ENCODE measurements at regions not wholly inside any gene's neighbourhood (a gene's known extent, or its start where the extent isn't known, plus 50 kb on each side); places are given as distances from the start of the nearest gene placed in this dataset.
"Not testable (repeated sequence)": the region's sequence is repeated elsewhere in the genome, so short reads cannot be mapped to it uniquely, and the experiment has no call there.

DNA sequence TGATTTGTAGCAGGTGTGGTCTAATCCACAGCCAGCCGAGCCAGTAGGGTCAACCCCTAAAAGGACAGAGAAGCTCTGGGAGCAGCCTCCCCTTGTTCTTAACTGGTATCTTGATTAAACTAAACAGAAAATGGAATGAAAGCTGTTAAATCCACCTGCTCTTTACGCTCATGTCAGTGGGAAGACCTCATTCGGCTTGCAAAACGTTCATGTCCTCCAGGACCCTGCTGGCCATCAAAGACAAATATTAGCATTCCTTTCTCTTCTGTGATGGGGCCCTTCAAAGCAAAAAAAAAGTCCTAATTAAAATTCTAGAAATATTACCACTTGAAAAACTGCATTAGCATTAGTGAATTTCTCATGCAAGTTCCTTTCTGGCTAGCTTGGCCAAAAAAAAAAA is 355.0 kb downstream of the ANAPC1 start:
- DNase-seq (ENCODE audit: low read depth, low spot score) = not testable (repeated sequence)

DNA sequence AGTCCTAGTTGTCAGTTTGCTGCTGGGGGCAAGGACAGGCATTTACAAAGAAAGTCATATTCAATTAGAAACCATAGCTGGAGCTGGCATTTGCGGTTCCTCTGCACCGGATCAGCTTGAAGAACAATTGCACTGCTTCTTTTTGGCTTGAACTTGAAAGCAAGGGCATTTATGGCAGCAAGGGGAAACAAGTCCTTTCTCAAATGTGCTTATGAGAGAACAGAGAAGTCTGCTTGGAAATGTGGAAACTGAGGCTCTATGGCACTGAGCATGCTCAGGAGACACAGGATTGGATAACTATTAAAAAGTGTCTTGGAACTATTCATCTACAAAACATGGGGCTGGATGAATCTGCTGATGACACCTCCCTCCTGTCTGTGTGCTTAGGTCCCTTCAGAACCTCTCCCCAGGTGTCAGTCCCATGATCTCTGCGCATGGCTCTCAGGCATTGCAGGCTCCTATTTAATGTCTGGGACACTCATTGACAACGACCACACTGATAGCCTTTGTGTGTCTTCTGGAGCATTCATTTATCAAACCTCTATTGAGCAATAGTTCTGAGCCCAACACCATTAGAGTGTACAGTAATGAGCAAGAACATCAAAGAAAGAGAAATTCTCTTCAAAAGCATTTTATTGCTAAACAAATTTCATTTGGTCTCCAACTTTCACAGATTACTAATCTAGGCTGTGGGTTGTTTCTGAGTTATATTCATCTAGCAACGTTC is 353.6 kb downstream of the ANAPC1 start:
- not testable (repeated sequence) for DNase-seq (ENCODE audit: low read depth, low spot score)

DNA sequence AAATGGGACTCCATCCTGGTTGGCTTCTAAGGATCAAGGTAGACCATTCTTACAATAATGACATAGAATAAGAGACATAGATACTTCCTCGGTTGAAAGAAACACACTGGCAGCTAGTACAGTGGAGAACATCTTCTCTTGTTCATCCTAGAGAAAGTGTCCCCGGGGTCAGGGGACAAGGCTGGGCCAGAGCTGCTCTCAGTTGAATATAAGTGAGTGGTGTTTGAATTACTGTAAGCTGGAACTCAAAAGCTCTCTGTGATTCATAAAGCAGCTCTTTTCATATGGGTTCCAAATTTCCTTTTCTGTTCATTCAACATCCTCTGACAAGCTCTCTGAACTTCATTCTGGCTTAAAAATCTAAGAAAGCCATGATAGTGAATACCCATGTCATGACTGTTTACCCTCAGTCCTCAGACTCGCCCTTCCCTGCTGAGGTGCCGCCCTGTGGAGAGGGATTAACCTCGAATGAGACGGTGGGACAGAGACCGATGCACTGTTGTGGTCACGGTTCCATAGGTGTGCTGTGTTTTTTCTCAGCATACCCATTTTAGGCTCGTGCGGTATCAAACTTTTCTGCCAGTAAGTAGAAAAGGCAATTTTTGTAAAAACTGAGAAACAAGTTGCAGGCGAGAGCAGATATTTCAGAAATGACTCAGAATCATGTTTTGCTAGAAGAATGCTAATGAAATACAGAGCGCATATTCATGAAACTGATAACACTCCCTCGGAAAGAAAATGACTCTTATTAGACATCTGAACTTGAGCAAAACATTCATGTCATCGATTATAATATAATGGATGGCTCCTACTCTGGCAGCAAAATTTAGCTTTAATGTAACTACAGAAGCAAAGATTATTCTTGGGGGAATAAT is 351.1 kb downstream of the ANAPC1 start:
- DNase-seq (ENCODE audit: low read depth, low spot score) = not testable (repeated sequence)

DNA sequence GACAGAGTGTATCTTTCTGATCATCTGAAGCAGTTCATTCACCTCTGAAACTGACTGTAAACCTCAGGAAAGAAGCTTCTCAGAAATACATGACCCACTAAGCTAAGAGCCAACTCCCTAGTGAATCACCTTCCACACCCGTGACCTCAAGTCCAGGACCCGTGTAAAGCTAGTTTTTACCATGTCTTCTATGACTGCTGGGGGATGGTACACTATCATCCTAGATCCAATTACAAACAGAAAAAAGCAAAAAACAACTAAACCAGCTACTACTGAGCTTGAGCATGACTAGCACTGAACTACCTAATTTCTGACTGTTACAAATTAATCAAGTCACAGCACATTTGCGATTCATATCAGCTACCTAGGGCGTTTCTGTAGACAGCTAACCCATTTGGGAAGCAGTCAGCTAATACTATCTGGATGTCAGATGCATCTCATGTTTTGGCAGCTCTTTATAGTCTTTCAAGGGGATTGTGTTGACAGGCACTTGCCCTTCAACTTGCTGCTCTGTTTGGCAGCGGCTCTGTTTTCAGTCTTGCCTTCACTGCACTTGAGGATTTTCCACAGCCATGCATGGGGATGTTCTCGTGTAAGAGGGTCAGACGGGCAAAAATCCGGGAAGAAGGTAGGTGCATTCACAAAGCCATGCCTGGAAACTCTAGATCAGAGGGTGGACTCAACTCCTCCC is 350.3 kb downstream of the ANAPC1 start:
- DNase-seq (ENCODE audit: low read depth, low spot score) = not testable (repeated sequence)

DNA sequence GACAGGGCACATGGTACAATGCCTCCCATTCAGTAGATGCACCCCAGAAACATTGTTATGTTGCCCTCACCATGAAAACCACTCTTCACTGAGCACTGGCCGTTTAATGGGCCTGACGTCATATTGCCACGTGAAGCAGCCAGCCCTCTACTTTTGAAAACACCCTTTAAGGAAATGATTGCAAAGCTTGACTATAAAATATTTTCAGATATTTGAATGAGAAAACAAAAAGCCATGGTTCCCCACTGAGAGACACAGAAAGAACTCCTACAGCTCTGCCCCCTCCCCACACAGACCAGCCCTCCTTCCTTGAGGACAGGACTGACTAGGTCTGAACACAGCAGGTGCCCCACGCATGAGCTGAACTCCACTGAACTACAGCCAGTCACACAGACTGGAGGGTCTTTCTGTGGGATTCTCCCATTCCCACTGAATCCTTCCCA is 349.1 kb downstream of the ANAPC1 start:
- peak; percentile 62 for DNase-seq (ENCODE audit: low read depth, low spot score)

DNA sequence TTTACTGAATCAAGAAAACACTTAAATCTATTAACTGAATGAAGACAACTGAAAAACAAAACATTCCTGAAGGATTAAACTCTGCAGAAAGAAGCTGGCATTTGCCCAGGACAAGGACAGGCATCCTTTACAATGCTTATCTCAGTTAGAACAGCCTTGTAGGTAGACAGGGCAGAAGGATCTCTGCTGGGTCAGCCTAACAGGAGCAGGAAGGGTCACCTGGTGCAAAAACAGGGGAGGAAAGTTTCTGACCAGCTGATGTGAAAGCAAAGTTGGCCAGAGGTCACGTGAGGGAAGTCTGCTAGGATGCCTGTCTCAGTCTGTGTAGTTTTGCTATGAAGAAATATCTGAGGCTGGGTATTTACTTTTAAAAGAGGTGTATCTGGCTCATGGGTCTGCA is 348.6 kb downstream of the ANAPC1 start:
- DNase-seq (ENCODE audit: low read depth, low spot score) = peak; percentile 66

DNA sequence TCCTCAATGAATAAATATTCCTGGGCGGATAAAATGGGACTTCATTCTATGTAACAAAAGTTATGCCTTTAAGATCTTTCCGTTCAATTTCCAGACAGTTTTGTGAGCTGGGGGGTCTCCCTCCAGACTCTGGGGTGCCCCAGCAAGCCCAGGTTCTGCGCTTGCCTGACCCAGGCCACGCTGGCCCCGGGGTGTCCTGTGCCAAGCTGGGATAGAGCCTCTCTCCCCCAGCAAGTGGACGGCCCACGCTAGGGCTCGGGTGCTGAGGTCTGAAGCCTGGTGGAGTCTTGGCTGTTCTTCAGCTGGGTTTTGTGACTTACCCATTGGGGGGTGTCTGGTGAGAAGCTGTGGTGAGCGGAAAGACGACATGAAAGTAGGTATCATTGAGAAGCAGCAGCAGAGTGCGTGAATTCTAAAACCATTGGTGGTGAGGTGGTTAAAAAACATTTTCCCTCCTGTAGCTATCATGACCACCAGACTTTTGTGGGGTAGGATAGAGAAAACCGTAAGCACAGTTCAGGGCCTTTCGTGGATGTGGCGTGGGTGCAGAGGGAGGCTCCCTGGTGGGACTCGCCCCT is 346.8 kb downstream of the ANAPC1 start:
- DNase-seq (ENCODE audit: low read depth, low spot score) = no peak

DNA sequence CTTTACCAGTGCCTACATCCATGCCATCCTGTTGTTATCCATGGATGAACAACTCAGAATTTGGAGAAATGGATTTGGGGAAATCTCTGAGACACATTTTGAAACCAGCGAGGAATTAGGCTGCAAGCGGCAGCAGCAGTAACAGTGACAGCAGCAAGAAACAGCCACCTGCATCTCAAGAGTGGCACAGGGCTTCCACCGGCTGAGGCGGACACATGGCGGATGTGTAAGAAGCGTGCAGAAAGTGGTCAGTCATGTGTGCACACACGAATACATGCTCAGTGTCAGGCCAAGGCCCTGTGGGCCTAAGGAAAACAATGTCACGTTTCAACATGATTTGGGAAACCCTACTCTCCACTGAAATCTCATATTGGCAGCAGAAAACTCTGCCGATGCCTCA is 344.0 kb downstream of the ANAPC1 start:
- DNase-seq (ENCODE audit: low read depth, low spot score) = not testable (repeated sequence)

DNA sequence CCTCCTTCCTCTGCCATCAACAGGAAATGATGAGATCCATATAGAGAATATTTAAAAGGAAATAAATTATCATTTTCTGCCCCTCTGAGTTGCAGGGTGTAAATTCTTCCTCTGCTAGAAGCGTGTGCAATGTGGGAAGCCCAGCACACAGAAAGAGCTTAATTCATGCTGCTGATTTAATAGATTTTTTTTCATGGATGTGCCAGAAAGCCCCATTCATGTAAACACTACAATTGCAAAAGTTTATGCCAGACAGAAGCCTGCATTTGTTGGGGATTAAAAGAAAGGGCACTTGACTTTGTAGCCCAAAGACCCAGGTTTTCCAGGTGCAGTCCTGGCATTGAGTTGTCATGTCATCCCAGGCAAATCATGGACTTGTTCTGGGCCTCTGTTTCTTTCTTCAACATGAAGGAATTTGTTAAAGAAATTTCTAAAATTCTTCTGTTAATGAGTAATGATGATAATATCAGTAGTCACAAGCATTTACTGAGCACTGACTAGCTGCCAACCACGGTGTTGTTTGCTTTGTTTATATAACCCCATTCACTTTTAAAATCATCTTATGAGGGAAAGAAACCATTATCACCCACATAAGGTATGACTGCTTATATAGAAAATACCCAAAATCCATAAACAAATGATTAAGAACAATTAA is 341.7 kb downstream of the ANAPC1 start:
- DNase-seq (ENCODE audit: low read depth, low spot score) = peak; percentile 67

DNA sequence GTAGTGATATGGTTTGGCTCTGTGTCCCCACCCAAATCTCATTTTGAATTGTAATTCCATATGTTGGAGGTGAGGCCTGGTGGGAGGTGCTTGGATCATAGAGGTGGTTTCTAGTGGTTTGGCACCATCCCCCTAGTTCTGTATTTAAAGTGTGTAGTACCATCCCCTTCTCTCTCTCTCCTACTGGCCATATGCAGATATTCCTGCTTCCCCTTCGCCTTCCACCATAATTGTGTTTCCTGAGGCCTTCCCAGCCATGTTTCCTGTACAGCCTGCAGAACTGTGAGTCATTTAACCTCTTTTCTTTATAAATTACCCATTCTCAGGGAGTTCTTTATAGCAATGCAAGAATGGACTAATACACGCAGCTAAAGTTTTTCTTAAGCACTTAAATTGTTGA is 340.0 kb downstream of the ANAPC1 start:
- DNase-seq (ENCODE audit: low read depth, low spot score) = not testable (repeated sequence)

DNA sequence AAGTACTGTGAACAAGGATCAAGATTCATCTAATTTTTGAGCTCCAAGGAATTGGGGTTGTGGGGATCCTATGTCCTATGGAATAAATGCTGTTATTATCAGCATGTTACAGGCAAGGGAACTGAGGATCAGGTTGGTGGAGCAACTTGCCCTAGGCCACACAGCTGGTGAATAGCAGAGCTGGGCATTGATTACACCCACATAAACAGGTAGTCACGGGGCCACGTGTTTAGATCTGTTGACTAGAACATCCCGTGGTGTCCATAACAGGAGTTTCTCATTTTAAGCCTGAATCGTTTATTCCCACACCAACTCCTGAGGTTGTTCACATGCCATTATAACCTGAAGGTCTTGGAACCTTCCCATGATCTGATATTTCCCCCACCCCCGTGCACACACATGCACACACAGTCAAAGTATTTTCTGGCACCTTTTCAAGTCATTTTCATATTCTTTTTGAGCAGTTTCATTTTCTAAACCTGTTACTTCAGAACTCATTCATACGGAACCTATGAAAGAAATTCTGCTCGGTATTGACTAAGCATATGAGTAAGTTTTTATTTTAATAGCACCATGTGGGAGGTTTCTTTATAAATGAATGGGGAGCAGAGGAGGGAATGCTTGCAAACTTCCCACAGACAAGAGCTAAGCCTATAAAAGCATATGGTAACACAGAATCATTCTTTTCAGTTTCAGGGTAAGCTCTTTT is 338.1 kb downstream of the ANAPC1 start:
- DNase-seq (ENCODE audit: low read depth, low spot score) = not testable (repeated sequence)

DNA sequence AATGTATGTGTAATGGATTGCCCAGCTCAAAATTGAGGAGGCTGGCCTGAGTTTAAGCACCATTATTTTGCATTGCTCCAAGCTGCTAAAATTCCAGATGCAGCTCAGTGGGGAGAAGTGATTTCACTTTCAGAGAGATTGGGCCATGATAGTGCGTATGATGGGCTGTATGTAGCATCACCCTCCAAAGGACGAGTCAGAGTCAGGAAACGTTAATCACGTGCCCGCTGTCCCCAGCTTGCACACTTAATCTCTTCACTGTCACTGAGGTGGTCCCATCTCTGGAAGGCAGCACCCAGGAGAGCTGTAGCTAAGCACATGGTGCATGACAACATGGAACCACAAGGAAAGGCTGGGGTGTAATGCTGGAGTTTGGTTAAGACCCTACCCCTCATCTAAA is 337.4 kb downstream of the ANAPC1 start:
- not testable (repeated sequence) for DNase-seq (ENCODE audit: low read depth, low spot score)

DNA sequence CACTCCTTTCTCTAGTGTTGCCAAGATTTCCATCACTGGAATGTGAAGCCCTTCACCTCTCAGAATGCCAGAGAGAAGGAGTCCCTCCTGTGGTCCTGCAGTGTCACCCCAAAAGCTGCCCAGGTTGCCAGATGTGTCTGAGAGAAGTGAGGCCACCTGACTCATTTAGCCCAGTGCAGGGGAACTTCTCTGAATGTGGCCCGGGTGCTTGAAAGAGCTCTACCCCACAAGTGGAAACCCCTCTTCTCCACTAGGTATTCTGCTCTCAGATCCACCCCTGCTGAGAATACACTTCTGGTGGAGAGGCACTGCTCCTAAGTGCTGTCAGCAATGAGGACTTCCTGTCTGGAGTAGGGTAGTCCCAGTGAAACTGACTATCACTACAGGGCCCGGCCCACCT is 334.8 kb downstream of the ANAPC1 start:
- DNase-seq (ENCODE audit: low read depth, low spot score) = not testable (repeated sequence)

DNA sequence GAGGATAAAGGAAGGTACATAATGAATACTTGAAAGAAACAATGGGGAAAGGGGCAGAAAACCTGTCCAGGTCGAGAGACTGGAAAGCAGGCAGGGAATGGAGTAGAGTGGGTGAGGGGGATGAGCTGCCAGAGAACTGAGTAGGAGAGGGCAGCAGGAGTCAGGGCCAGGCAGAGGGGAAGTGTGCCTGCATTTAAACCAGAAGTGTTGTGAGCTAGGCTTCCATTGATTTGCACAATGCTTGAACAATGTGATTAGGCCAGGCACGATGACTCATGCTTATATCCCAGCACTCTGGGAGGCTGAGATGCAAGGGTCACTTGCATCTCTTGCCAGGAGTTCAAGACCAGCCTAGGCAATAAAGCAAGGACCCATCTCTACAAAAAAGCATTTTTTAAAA is 332.6 kb downstream of the ANAPC1 start:
- DNase-seq (ENCODE audit: low read depth, low spot score) = not testable (repeated sequence)

DNA sequence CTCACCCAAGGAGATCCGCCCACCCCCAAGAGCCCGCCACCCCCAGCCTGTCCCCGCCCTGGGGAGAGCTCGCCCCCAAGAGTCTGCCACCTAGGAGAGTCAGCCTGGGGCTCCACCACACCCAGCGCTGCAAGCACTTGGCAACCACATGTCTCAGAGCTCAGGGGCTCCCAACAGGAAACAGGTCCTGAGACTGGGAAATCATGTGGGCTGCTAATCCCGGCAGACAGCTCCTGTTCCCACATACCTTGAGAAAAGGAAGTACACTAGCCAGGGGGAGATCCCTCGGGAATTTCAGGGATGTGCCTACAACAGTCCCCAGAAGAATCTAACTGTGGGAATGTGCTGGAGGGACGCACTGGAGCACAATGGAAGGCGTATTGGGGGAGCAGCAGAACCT is 331.4 kb downstream of the ANAPC1 start:
- not testable (repeated sequence) for DNase-seq (ENCODE audit: low read depth, low spot score)

DNA sequence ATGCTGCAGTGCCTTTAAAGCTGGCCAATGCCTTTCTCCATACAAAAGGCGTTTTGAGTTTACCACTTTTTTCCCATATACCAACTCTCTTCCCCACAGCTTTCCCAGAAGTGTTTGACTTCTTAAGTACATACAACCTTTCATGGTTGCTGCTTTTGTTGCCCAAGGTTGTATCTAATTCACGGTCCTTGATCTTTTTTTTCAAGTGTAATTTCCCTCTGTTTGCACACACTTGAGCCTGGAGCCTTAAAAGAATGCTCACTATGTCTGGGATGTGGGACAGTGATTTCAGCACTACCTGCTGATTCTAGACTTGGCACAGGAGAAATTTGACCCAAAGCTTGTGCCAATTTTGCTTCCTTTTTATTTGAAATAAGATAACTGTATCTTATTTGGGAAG is 324.7 kb downstream of the ANAPC1 start:
- DNase-seq (ENCODE audit: low read depth, low spot score) = not testable (repeated sequence)

DNA sequence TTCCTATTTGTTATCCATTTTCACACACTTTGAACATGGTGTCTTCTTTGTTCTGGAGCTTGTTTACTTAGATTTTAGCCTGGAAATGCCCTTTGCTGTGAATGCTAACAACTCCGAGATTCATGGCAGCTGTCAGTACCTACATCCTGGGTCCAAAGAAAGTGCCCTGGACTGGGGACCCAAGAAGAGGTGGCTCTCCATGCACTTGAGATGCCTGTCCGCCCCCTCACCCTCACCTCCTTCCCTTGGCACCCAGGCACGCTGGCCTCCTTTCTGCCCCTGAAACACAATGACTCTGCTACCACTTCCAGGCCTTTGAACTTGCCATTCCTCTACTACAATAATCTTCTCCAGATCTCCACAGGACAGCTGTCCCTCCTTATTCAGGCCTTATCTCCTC is 324.2 kb downstream of the ANAPC1 start:
- DNase-seq (ENCODE audit: low read depth, low spot score) = not testable (repeated sequence)

DNA sequence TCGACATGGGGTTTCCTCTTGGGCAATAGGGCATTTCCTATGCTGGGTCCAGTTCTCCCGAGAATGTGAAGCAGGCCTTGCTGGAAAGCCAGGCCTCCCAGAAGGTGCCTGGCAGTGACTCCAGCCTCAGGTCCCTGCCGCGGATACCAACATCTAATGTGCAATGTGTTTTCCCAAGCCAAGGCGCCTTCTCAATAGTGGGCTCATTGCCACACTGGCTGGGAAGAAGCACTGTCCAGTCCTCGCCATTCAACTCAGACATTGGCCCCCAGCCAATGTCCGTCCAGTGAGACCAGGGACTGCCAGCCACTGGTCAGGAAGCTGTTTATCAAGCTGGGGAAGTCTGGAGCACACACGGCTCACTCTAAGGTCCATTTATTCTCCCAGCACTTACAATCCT is 317.9 kb downstream of the ANAPC1 start:
- peak; percentile 14 for DNase-seq (ENCODE audit: low read depth, low spot score)

DNA sequence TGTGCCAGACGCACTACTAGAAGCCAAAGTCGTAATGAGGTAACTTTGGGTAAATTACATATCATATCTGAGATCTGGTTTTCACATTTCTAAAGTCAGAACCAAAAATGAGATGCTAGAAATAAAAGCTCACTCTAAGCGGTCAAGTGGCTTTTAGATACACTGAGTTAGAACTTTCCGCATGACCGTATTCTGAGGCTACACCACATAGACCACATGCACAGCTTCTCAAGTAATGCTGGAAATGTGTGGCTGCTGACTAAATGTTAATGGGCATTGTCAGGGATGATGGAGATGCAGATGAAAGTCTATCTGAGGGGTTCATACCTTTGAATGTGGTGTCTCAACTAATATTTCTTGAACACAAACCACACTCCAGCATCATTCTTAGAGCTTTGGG is 316.8 kb downstream of the ANAPC1 start:
- peak; percentile 22 for DNase-seq (ENCODE audit: low read depth, low spot score)

DNA sequence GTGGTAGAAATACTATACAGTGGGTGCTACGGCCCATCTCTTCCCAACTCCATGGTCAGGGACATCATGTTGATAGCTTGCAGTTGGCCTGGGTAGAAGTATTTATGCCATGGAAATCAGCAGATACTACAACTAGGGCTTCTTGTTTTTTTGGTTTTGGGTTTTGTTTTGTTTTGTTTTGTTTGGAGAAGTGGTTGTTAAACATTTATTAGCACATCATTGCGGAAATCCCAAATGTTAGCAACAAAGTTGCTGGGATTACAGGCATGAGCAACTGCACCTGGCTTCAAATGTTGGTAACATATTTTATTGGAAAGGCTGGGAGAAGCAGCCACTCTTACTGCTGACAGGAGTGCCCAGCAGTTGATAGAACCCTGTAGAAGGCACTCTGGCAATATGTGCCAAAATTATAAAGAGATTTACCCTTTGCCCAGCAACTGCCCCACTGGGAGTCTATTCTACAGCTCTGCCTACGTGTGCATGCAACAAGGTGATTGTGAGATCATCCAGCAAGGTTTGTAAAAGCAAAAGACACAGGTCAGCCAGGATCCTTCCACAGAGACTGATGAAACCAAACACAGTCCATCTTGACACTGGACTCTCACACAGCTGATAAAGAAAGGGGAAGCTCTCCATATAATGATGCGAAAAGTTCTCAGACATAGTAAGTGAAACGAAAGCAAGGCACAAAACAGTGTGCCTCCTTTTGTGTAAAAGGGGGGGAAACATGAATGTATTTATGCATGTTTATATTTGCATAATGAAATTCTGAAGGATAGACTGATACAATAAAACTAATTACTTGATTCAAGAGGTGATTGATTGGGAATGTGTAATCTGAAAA is 314.4 kb downstream of the ANAPC1 start:
- DNase-seq (ENCODE audit: low read depth, low spot score) = not testable (repeated sequence)

Data from astrocyte of the hippocampus (primary cell).